ENCODE measurements at regions not wholly inside any gene's neighbourhood (a gene's known extent, or its start where the extent isn't known, plus 50 kb on each side); places are given as distances from the start of the nearest gene placed in this dataset.

- no peaks in the 10 kb centered on the region for H3K9me1 ChIP-seq (ENCODE audit: control insufficient read depth, insufficient read depth, low read length)
- H3K27ac ChIP-seq (ENCODE audit: extremely low read depth, low read depth, low read length) = no peak overlapping the region
- H2AFZ ChIP-seq (ENCODE audit: low read depth, low read length) = no peak overlapping the region
- POLR2A ChIA-PET = no interaction called here
- under 1% methylated on average over 7 of the region's 7 CpGs for WGBS (ENCODE audit: insufficient coverage, low coverage, missing lambda C conversion rate)
- in situ Hi-C loops (cut with MboI) = no loop called here
- H3K79me2 ChIP-seq (ENCODE audit: control insufficient read depth, insufficient read depth, low read length) = no peaks in the 10 kb centered on the region
- H3K4me3 ChIP-seq = no peak overlapping the region
- ATAC-seq = no peak
- no peak overlapping the region for H3K4me2 ChIP-seq (ENCODE audit: insufficient read depth, low read length)
- intact Hi-C loops (cut with micrococcal nuclease) = no loop called here
- CTCF ChIA-PET (ENCODE audit: low intra/inter-chr PET ratio) = no interaction called here
- no peaks in the 10 kb centered on the region for H3K36me3 ChIP-seq (ENCODE audit: control insufficient read depth, insufficient read depth, low read length)
- no peaks in the 10 kb centered on the region for H3K4me1 ChIP-seq (replicated peaks in 1 of 2; ENCODE audit: control insufficient read depth in 2 of 2, insufficient read depth in 2 of 2, low read length in 2 of 2)
- no TSS peak for BruUV-seq (replicated peaks)
- H3K9ac ChIP-seq (ENCODE audit: insufficient read depth in 1 of 2, low read depth in 2 of 2, low read length in 2 of 2) = no peak overlapping the region
- no peaks in the 10 kb centered on the region for H3K27me3 ChIP-seq (ENCODE audit: control insufficient read depth in 2 of 2, insufficient read depth in 2 of 2, low read length in 2 of 2)
- no peak for DNase-seq (ENCODE audit: extremely low read depth in 1 of 4, low spot score in 3 of 4)
- no peak for FAIRE-seq
- no peaks in the 10 kb centered on the region for H3K9me3 ChIP-seq (replicated peaks; ENCODE audit: control insufficient read depth, insufficient read depth, low read depth, low read length)
- H4K20me1 ChIP-seq (replicated peaks; ENCODE audit: control insufficient read depth, insufficient read depth, low read length) = no peaks in the 10 kb centered on the region
- no peak for TF ChIP-seq CEBPB (tag; IDR thresholded peaks at IDR 0.05)
- TF ChIP-seq, protein P1, sequence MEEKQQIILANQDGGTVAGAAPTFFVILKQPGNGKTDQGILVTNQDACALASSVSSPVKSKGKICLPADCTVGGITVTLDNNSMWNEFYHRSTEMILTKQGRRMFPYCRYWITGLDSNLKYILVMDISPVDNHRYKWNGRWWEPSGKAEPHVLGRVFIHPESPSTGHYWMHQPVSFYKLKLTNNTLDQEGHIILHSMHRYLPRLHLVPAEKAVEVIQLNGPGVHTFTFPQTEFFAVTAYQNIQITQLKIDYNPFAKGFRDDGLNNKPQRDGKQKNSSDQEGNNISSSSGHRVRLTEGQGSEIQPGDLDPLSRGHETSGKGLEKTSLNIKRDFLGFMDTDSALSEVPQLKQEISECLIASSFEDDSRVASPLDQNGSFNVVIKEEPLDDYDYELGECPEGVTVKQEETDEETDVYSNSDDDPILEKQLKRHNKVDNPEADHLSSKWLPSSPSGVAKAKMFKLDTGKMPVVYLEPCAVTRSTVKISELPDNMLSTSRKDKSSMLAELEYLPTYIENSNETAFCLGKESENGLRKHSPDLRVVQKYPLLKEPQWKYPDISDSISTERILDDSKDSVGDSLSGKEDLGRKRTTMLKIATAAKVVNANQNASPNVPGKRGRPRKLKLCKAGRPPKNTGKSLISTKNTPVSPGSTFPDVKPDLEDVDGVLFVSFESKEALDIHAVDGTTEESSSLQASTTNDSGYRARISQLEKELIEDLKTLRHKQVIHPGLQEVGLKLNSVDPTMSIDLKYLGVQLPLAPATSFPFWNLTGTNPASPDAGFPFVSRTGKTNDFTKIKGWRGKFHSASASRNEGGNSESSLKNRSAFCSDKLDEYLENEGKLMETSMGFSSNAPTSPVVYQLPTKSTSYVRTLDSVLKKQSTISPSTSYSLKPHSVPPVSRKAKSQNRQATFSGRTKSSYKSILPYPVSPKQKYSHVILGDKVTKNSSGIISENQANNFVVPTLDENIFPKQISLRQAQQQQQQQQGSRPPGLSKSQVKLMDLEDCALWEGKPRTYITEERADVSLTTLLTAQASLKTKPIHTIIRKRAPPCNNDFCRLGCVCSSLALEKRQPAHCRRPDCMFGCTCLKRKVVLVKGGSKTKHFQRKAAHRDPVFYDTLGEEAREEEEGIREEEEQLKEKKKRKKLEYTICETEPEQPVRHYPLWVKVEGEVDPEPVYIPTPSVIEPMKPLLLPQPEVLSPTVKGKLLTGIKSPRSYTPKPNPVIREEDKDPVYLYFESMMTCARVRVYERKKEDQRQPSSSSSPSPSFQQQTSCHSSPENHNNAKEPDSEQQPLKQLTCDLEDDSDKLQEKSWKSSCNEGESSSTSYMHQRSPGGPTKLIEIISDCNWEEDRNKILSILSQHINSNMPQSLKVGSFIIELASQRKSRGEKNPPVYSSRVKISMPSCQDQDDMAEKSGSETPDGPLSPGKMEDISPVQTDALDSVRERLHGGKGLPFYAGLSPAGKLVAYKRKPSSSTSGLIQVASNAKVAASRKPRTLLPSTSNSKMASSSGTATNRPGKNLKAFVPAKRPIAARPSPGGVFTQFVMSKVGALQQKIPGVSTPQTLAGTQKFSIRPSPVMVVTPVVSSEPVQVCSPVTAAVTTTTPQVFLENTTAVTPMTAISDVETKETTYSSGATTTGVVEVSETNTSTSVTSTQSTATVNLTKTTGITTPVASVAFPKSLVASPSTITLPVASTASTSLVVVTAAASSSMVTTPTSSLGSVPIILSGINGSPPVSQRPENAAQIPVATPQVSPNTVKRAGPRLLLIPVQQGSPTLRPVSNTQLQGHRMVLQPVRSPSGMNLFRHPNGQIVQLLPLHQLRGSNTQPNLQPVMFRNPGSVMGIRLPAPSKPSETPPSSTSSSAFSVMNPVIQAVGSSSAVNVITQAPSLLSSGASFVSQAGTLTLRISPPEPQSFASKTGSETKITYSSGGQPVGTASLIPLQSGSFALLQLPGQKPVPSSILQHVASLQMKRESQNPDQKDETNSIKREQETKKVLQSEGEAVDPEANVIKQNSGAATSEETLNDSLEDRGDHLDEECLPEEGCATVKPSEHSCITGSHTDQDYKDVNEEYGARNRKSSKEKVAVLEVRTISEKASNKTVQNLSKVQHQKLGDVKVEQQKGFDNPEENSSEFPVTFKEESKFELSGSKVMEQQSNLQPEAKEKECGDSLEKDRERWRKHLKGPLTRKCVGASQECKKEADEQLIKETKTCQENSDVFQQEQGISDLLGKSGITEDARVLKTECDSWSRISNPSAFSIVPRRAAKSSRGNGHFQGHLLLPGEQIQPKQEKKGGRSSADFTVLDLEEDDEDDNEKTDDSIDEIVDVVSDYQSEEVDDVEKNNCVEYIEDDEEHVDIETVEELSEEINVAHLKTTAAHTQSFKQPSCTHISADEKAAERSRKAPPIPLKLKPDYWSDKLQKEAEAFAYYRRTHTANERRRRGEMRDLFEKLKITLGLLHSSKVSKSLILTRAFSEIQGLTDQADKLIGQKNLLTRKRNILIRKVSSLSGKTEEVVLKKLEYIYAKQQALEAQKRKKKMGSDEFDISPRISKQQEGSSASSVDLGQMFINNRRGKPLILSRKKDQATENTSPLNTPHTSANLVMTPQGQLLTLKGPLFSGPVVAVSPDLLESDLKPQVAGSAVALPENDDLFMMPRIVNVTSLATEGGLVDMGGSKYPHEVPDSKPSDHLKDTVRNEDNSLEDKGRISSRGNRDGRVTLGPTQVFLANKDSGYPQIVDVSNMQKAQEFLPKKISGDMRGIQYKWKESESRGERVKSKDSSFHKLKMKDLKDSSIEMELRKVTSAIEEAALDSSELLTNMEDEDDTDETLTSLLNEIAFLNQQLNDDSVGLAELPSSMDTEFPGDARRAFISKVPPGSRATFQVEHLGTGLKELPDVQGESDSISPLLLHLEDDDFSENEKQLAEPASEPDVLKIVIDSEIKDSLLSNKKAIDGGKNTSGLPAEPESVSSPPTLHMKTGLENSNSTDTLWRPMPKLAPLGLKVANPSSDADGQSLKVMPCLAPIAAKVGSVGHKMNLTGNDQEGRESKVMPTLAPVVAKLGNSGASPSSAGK (IDR thresholded peaks at IDR 0.05) = no peak
- TF ChIP-seq ZBTB12 (CRISPR knock-in tag; IDR thresholded peaks at IDR 0.05) = no peak
- no peak for TF ChIP-seq CHD1 (IDR thresholded peaks at IDR 0.05; ENCODE audit: low read length)
These were observed 232.3 kb upstream of the RPS6KA3 start for GRCh38 chrX:20498851-20499635.

Measured in K562 (cell line).